ENCODE measurements at regions not wholly inside any gene's neighbourhood (a gene's known extent, or its start where the extent isn't known, plus 50 kb on each side); places are given as distances from the start of the nearest gene placed in this dataset.

GRCh38 chr1:110750562-110750961, 75.8 kb upstream of the KCNA3 start:
- TF ChIP-seq ZNF274 (IDR thresholded peaks at IDR 0.05; ENCODE audit: low read depth, low read length) (no peak), SUZ12 (IDR thresholded peaks at IDR 0.05; ENCODE audit: extremely low read depth, insufficient read depth, insufficient read length) (no peak), YY1 (IDR thresholded peaks at IDR 0.05; ENCODE audit: insufficient read depth, insufficient read length) (no peak)

Measured in NT2/D1 (cell line).